Epithelial cell of prostate (primary cell): ENCODE measurements at regions not wholly inside any gene's neighbourhood (a gene's known extent, or its start where the extent isn't known, plus 50 kb on each side); places are given as distances from the start of the nearest gene placed in this dataset.

ENCODE experiments used
- DNase-seq: peaks from one replicate; pipeline ENCODE4 v3.0.0-alpha.2; 2011; ENCODE audit warnings: low read depth, low spot score
- H3K27ac ChIP-seq: fragments of 450-650 bp; 2 replicates; pipeline ENCODE4 v1.5.1; 2017; ENCODE audit warnings: mild to moderate bottlenecking

DNA sequence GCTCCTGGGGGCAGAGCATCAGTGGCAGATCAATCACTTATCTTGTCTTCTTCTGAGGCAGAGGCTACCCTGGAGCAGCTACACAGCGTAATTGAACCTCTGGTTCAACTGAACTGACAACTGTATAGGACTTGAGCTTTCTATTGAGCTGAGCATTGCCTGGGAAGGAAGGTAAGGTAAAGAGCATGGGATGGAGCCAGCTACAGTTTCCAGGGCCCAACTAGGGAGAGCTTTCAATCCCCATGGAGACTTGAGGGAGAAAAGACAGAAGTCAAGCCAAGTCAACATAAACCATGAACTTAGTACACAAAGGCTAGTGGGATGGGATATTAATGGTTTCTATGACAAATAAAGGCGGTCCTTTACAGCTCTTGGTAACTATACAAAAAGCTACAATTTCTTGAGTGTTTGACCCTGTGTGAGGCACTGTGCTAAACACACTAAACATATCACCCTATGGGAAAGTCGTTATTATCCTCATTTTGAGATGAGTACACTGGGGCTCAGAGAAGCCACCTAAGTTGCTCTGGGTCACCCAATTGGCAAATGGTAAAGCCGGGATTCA lies 140.7 kb upstream of the SLC22A23 start:
- DNase-seq, result no peak
- H3K27ac ChIP-seq, result no peak overlapping the region

DNA sequence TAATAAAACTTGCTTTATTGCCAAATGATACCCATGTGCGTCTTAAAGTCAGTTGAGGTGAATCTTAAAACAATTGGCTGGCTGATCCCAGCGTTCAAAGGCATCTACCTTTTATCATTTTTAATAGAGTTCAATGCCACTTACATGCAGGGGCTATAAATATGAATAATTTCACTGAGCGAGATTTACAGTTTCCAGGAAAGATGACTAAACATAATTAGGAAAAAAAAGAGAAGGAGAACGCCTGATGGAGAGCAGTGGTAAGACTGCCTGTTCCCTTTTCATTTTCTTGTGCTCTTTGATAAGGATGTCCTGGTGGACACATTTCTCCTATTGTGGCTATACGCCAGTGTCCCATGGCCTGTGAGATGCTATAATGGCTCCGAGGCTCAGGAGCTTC lies 139.9 kb upstream of the SLC22A23 start:
- no peak overlapping the region for H3K27ac ChIP-seq
- no peak for DNase-seq

DNA sequence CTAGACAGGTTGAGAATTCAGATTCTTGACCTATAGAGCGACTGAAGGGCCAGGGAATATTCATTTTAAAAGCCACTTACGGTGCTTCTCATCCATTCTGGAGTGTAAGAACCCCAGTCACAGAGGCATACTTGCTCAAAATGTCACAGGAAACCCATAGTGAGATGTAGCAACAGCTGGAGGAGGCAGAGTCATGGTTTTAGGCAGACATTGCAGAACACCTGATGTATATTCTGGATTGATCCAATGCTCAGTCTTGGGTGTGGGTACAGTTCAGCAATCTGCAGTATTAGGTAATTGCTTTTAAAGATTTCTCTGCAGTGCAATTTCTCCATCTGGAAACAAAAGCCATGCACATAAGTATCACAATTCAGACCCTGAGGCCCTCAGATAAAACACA lies 137.4 kb upstream of the SLC22A23 start:
- DNase-seq, result no peak
- no peak overlapping the region for H3K27ac ChIP-seq

DNA sequence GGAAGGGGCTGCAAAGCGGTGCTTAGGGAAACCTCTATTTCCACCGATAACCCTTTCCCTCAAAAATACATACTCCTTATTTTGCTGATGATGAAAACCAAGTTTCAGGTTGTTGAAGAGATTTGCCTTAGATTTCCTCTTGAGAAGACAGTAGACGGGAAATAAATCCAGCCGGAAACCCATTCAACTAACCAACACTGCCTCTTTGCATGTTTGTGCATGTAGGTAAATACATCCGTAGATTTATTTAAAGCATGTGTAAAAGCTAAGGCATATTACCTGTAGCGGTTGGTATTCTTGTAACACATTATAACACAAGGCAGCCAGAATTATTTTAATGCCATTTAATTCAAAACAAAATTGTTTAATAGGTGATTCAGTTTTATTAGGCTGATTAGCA lies 136.3 kb upstream of the SLC22A23 start:
- H3K27ac ChIP-seq, result peak overlapping the region; percentile 96
- DNase-seq, result no peak

DNA sequence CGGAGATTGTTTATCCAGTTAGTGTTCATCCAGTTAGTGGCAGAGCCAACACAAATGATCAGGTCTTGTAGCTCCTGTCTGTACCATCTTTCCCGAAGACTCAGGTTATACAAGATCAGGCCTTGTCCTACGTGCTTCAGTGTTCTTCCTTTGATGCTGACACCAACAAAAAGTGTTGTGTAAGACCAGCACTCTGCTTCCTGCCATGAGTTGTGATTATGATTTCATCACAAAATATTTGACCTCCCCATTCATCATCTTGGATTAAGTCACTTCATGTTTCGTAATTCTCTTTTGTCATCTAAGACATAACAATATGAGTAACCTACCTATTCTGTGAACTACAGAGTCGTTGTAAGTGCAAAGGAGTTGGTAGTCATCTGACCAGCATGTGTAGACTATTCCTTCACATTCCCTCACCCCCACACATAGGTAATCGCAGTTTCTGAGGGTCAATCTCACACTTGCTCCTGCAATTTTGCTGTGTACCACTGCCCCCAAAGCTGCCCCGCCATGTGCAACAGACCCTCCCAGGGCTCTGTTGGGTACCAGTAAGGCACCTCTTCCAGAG lies 135.6 kb upstream of the SLC22A23 start:
- H3K27ac ChIP-seq, result peak overlapping the region; percentile 96
- DNase-seq, result peak; percentile 100

DNA sequence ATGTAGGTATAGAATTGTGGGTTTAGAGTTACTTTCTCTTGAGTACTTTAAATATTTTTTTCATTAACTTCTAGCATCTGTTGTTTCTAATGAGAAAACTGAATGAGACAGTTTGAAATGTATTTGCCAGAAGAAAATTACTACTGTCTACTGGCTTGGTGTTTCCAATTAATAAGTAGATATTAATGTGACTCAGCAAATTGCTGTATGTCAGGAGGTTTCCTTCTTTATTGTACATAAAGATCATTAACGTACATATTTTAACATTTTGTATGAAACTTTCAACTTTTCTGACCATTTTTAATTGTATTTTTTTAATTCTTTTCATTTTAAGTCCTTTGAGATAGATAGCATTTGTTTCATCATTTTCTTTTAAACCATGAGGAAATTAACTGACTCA lies 135.1 kb upstream of the SLC22A23 start:
- peak overlapping the region; percentile 96 for H3K27ac ChIP-seq
- no peak for DNase-seq

DNA sequence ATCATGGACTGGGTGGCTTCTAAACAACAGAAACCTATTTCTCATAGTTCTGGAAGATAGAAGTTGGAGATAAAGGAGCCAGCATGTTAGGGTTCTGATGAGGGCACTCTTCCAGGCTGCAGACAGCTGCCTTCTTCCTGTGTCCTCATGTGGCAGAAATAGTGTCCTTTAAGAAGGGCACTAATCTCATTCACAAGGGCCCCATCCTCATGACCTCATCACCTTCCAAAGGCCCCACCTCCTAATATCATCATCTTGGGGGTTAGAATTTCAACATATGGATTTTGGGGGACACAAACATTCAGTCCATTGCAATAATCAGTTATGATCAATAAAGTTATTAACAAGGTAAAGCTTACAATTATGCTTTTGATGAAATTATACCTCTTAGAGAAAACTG lies 130.8 kb upstream of the SLC22A23 start:
- no peak overlapping the region for H3K27ac ChIP-seq
- DNase-seq, result no peak

DNA sequence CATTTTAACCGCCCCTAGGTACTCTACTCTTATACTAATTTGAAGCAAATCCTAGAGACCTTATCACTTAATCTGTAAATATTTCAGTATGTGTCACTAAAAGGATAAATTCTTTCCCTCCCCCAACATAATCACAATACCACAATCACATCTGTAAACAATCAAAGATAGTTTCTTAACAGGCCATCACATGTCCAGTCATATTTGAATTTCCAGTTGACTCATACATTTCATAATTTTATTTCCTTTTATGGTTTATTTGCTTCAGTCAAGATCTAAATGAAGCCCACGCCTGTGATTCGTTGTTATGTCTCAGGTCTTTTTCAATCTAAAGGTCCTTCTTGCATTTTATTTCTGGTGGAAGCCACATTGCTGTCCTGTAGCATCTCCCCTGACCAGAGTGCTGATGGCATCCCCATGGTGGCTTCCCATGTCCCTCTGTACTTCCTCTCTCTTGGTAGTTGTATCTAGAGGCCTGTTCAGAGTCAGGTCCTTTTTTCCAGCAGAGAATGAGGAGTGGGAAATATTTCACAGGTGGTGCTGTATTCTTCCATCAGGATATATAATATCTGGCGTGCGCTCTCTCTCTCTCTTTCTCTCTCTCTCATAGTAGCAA lies 128.6 kb upstream of the SLC22A23 start:
- peak; percentile 68 for DNase-seq
- H3K27ac ChIP-seq, result peak overlapping the region; percentile 57

DNA sequence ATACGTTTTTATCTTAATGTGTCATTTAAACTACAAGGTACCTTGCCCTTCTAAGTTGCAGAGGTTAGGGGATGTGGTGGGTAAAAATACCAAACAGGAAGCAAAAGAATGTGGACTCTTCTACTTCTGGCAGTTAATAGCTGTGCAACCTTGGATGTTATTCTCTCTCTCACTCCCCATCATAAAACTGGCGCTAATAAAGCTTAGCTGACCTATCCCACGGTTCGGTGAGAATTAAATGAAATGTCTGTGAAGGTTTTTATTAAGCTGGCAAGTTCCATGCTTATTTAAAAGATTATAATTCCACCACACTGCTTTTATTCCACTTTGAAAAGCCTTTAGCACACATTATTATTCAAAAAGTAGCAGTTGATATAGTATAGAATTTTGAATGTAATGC lies 127.8 kb upstream of the SLC22A23 start:
- H3K27ac ChIP-seq, result no peak overlapping the region
- no peak for DNase-seq

DNA sequence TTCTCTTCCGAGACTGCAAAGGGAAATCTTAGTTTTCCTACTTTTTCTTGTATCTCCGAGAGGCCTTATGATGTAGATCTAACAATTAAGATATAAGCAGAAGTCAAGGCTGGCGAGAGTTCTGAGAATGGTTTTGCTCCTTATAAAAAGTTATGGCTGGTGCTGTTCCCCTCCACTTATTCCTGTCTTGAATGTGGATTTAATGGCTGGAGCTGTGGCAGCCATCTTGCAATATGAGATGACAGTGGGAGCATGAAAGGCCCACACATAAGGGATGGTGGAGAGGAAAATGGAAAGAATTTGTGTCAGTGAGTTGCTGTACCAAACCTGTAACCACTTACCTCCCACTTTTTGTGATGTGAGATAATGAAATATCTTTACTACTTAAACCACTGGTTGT lies 124.6 kb upstream of the SLC22A23 start:
- H3K27ac ChIP-seq, result no peak overlapping the region
- no peak for DNase-seq

DNA sequence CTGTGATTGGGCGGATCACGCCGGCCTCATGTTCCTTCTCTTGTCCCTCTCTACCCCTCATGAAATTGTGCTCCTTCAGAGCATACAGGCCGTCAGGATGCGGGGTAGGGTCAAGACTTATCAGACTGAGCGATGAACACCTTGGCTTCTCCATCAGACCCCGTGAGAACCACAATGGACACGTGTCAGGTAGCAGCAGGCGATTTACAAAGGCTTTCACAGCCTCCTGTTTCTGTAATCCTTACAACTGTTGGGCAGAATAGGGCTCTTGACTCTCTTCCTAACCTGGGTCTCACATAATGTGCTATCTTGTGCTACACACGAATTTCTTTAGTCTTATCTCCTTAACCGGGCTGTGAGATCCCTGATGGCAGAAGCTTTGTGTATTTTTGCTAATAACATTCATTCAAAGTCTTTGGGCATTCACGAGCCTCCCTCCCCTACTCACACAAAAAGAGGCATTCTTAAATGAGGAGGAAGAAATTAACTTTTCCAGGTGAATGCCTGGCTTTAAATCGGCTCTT lies 122.9 kb upstream of the SLC22A23 start:
- DNase-seq, result no peak

DNA sequence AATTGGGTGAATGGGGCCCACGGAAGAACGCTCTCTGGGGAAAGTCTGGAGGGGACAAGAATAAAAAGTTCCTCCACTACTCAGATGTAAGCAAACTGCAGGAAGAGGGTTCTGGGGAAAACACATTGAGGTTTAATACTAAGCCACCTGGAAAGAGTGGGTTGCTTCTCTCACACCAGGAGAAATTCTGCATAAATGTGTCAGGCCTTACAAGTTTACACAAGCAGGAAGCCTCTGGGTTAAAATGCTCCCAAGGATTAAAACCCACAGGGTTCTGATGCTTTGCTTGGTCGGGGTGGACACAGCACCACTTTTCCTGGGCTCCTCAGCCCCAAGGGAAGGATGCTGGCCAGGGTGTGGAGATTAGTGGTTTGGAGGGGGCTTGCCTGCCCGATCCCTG lies 122.1 kb upstream of the SLC22A23 start:
- no peak overlapping the region for H3K27ac ChIP-seq
- DNase-seq, result no peak

More for the DNA sequence above, 122.9 kb upstream of the SLC22A23 start:
- H3K27ac ChIP-seq, result no peak overlapping the region

DNA sequence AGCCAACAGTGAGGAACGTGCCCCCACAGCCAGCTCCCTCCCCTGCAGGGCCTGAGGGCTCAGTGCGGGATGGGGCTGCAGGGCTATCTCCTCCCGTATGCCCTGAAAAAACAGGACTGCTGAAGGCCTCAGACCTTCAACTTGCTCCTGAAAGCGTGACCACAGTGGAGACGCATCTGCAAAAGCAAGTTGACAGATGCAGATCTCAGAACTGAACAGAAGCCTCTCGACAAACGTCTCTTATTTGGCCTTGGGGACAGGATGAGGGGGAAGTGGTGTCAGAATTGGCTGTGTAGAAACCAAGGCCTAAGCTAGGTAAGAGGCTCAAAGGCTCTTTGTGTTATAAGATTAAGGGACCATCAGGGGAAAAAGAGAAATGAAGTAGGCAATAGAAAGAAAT lies 120.7 kb upstream of the SLC22A23 start:
- no peak for DNase-seq
- H3K27ac ChIP-seq, result no peak overlapping the region

DNA sequence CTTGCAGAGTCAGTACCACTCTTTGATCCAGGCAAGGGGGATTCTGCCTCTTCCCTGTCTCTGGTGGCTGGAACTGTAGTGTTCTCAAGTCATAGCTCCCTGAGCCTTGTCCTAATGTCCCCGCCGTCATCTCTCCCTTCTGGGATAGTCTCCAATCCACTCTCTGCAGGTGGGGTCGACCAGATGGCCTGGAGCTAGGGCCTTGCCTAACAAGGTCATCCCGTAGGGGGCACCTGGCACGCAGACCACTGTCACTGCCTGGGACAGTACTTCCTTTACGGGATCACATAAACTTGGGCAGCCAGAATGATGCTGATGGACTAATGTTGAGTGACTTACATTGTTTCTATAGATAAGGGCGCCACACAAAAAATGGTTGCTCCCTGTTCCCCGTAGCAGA lies 118.9 kb upstream of the SLC22A23 start:
- DNase-seq, result no peak
- H3K27ac ChIP-seq, result no peak overlapping the region

DNA sequence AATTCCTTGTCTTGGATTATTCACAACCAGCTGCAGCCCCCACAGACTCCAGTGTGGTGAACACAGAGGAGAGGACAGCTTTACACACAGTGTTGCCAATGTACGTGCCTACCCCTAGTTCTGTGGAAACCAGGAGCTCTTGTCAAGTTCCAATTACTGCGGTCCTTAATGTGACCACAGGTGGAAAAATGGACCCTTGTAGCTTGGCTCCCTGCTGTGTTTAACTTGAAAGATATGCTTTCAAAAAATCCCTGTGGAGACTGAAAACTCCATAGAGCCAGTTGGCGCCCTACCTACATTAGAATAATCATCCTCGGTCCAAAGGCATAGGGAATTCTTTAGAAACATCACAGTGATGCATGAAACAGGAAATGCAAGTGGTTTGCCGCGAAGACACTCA lies 118.3 kb upstream of the SLC22A23 start:
- DNase-seq, result no peak
- no peak overlapping the region for H3K27ac ChIP-seq

DNA sequence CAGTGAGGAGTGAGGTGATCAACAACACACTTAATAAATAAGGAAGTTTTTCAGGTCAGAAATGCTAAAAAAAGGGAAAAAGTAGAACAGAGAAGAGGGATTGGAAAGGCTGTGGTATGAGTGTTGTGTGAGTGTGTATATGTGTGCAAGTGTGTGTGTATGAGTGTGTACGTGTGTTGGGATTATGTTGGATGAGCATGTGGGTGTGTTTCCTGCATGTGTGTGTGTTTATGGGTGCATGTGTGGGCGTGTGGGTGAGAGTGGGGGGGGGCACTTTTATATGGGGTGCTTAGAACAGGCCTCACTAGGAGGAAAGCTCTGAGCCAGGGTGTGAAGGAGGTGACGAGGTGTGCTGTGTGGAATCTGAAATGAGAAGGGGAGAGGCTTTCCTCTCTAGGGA lies 116.8 kb upstream of the SLC22A23 start:
- H3K27ac ChIP-seq, result no peak overlapping the region
- DNase-seq, result no peak

DNA sequence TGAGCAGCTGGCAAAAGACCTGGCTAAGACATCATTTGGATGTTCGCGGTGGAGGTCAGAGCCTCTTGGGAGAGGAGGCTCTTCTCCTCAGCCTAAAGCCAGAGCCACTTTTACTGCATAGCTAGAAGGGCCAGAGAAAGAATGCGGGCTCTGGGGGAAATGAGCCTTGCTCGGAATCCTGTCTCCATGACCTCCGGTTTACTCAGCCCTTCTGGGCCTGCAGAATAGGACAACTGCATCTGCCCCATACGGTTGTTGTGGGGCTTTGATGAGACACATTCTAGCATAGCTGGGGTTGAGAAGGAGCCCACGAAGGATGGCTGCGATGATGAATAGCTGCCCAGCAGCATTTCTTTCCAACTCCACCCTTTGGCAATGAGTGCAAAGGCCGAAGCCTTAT lies 115.0 kb upstream of the SLC22A23 start:
- no peak overlapping the region for H3K27ac ChIP-seq
- DNase-seq, result no peak

DNA sequence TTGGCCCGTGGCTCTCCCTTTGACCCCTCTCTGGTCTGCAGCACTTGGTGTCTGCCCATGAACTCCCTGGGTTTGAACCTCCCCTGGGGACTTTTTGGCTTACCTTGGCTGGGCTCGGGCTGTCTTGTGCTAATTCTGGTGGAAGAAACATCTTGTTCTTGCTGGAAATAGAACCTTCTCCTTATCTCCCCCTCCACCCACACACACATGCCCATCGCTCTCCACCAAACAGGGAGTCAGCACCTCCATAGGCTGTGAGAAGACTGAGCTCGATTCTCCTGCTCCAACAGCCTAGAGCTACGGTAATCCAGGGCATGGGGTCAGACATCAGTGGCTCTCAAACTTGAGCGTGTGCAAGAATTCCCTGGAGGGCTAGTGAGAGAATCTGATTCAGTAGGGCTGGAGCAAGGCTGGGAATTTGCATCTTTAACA lies 114.4 kb upstream of the SLC22A23 start:
- no peak for DNase-seq
- no peak overlapping the region for H3K27ac ChIP-seq

DNA sequence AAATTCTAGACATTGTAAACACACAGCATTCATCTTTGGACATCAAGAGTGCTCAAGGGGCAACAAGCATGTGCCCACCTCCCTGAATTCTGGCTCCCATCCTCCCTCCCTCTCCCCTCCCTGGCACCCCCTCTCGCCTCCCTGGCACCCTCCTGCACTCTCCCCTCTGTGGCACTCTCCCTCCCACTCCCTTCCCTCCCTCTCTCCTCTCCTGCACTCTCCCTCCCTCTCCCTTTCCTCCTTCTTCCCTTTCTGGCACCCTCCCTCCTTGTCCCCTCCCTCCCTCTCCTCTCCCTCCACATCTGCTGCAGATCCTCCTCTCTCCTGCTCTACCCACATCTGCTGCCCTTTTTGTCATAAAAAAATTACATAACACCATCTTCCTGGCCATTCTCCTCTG lies 113.0 kb upstream of the SLC22A23 start:
- H3K27ac ChIP-seq, result no peak overlapping the region
- no peak for DNase-seq

DNA sequence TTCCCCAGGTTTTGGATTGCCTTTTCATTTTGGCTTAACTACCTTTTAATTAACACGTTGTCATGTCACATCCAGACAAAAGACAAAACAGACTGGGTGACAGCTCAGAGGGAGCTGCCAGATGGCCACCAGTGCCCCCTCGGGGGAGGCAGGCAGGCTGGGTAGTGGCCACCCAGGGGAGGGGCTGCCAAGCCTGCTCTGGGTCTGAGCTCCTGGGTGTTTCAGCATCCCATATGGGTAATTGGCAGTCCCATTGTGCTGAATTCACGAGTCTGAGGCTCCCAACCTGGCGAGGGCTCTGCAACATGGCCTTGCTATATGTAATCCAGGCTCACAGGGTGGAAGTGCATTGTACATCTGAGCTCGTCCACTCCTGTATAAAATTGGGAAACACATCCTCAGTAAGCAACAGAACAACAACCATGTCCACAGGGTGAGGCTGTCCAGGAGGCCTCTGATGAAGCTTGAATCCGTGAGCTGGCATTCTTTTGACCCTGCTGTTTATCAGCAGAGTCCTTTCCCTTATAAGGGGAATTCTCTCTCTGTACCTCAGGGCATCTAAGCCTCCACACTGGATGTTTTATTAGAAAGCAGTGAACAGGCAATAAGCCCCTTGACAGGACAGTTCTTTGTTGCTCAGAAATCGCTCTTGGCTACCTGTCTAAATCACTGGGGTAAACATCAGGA lies 111.7 kb upstream of the SLC22A23 start:
- DNase-seq, result no peak
- H3K27ac ChIP-seq, result no peak overlapping the region

DNA sequence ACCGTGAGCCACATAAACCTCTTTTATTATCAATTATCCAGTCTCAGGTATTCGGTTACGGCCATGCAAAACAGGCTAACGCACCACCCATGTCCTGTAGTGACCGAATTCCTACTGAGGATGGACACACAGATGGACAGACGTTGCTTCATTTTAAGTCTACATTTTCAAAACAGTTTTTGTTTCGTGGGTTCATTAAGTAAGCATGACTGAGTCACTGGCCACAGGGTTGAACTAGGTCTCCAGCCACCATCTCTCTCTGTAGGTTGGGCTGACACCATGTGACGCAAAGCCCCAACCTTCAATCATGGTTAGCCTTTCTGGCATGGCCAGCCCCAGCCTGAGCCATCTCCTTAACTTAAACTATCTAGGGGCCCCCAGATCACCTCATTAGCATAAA lies 110.0 kb upstream of the SLC22A23 start:
- no peak overlapping the region for H3K27ac ChIP-seq
- no peak for DNase-seq
